ENCODE measurements at regions not wholly inside any gene's neighbourhood (a gene's known extent, or its start where the extent isn't known, plus 50 kb on each side); places are given as distances from the start of the nearest gene placed in this dataset.

GRCh38 chr2:81290846-81291245 is 986.3 kb upstream of the LRRTM1 start:
- no peaks in the 10 kb centered on the region for H3K27me3 Mint-ChIP-seq (ENCODE audit: low read depth in 2 of 2)
- Histone ChIP-seq H3K36me3 (ENCODE audit: control insufficient read depth, insufficient read depth, low read length) (no peaks in the 10 kb centered on the region), H3K27ac (ENCODE audit: low read length) (no peak overlapping the region), H3K27me3 (ENCODE audit: control insufficient read depth, insufficient read depth, low read length) (no peaks in the 10 kb centered on the region), H3K4me1 (ENCODE audit: control insufficient read depth, insufficient read depth, low read length) (no peaks in the 10 kb centered on the region), H3K9me3 (ENCODE audit: control insufficient read depth, insufficient read depth, low read length) (peaks cover 3% of the 10 kb centered on the region), H3K4me3 (ENCODE audit: low read length) (no peak overlapping the region)
- H3K36me3 Mint-ChIP-seq: peaks cover 13% of the 10 kb centered on the region
- 67% methylated on average over 1 of the region's 3 CpGs for WGBS (ENCODE audit: insufficient coverage)
- no peak overlapping the region for H3K27ac Mint-ChIP-seq
- ATAC-seq (no peak), DNase-seq (no peak)
- H3K9me3 Mint-ChIP-seq: peaks cover 20 to 30% of the 10 kb centered on the region in 2 donors
- intact Hi-C loops (cut with micrococcal nuclease): no loop called here
- no peak for TF ChIP-seq CTCF (IDR thresholded peaks at IDR 0.05)
- H3K4me1 Mint-ChIP-seq: no peaks in the 10 kb centered on the region
- no peak overlapping the region for H3K4me3 Mint-ChIP-seq

- Histone ChIP-seq H3K27ac (ENCODE audit: low read length) (no peak overlapping the region), H3K27me3 (ENCODE audit: control insufficient read depth, insufficient read depth, low read length) (no peaks in the 10 kb centered on the region), H3K36me3 (ENCODE audit: control insufficient read depth, insufficient read depth, low read length) (no peaks in the 10 kb centered on the region), H3K4me3 (ENCODE audit: low read length) (no peak overlapping the region), H3K4me1 (ENCODE audit: control insufficient read depth, insufficient read depth, low read length) (no peaks in the 10 kb centered on the region), H3K9me3 (ENCODE audit: control insufficient read depth, insufficient read depth, low read length) (no peaks in the 10 kb centered on the region)
- DNase-seq (no peak), ATAC-seq (no peak)
- WGBS (ENCODE audit: insufficient coverage): 93% methylated on average over 2 of the region's 2 CpGs
- no peak for TF ChIP-seq CTCF (IDR thresholded peaks at IDR 0.05)
- H3K4me1 Mint-ChIP-seq: no peaks in the 10 kb centered on the region
- H3K36me3 Mint-ChIP-seq: no peaks in the 10 kb centered on the region
- peaks cover 7 to 25% of the 10 kb centered on the region in 2 donors for H3K9me3 Mint-ChIP-seq
- H3K4me3 Mint-ChIP-seq: no peak overlapping the region
- H3K27ac Mint-ChIP-seq: no peak overlapping the region
- intact Hi-C loops (cut with micrococcal nuclease): no loop called here
- H3K27me3 Mint-ChIP-seq (ENCODE audit: low read depth in 2 of 2): no peaks in the 10 kb centered on the region
These were observed 978.5 kb upstream of the LRRTM1 start for GRCh38 chr2:81283081-81283480.

GRCh38 chr2:81282151-81282769 is 977.7 kb upstream of the LRRTM1 start:
- Mint-ChIP-seq H3K9me3 (peaks cover 7 to 19% of the 10 kb centered on the region in 2 donors), H3K4me1 (no peaks in the 10 kb centered on the region), H3K27me3 (ENCODE audit: low read depth in 2 of 2) (no peaks in the 10 kb centered on the region), H3K36me3 (no peaks in the 10 kb centered on the region), H3K27ac (no peak overlapping the region), H3K4me3 (no peak overlapping the region)
- H3K4me3 ChIP-seq (ENCODE audit: low read length): no peak overlapping the region
- WGBS (ENCODE audit: insufficient coverage): no CpG with 5 or more reads among the region's 2 CpGs
- no peak for TF ChIP-seq CTCF (IDR thresholded peaks at IDR 0.05)
- no peaks in the 10 kb centered on the region for H3K4me1 ChIP-seq (ENCODE audit: control insufficient read depth, insufficient read depth, low read length)
- no peaks in the 10 kb centered on the region for H3K9me3 ChIP-seq (ENCODE audit: control insufficient read depth, insufficient read depth, low read length)
- intact Hi-C loops (cut with micrococcal nuclease): no loop called here
- H3K27ac ChIP-seq (ENCODE audit: low read length): no peak overlapping the region
- no peaks in the 10 kb centered on the region for H3K36me3 ChIP-seq (ENCODE audit: control insufficient read depth, insufficient read depth, low read length)
- ATAC-seq: no peak
- DNase-seq: no peak
- H3K27me3 ChIP-seq (ENCODE audit: control insufficient read depth, insufficient read depth, low read length): no peaks in the 10 kb centered on the region

DNA sequence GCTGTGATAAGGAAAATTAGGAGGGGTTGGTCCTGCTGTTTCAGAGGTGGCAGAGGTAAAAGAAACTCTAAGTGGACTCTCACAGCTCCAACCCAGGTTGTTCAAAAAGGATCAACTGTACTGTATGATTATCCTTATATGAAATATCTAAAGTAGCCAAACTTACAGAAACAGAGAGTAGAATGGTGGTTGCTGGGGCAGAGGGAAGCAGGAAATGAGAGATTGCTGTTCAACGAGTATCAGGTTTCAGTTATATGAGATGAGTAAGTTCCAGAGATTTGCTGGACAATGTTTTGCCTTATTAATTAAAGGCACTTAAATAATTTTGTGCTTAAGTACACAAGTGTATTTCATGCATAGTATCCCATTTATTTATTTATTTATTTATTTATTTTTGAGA is 972.0 kb upstream of the LRRTM1 start:
- H3K4me1 ChIP-seq (ENCODE audit: control insufficient read depth, insufficient read depth, low read length): no peaks in the 10 kb centered on the region
- DNase-seq (no peak), ATAC-seq (no peak)
- H3K9me3 ChIP-seq (ENCODE audit: control insufficient read depth, insufficient read depth, low read length): no peaks in the 10 kb centered on the region
- 89% methylated on average over 1 of the region's 1 CpG for WGBS (ENCODE audit: insufficient coverage)
- H3K36me3 Mint-ChIP-seq: peaks cover 16% of the 10 kb centered on the region
- no peak overlapping the region for H3K4me3 ChIP-seq (ENCODE audit: low read length)
- intact Hi-C loops (cut with micrococcal nuclease): no loop called here
- H3K4me1 Mint-ChIP-seq: no peaks in the 10 kb centered on the region
- no peak overlapping the region for H3K4me3 Mint-ChIP-seq
- no peak overlapping the region for H3K27ac ChIP-seq (ENCODE audit: low read length)
- no peak overlapping the region for H3K27ac Mint-ChIP-seq
- peaks cover 6 to 36% of the 10 kb centered on the region in 2 donors for H3K9me3 Mint-ChIP-seq
- H3K27me3 ChIP-seq (ENCODE audit: control insufficient read depth, insufficient read depth, low read length): no peaks in the 10 kb centered on the region
- TF ChIP-seq CTCF (IDR thresholded peaks at IDR 0.05): no peak
- H3K36me3 ChIP-seq (ENCODE audit: control insufficient read depth, insufficient read depth, low read length): no peaks in the 10 kb centered on the region
- H3K27me3 Mint-ChIP-seq (ENCODE audit: low read depth in 2 of 2): no peaks in the 10 kb centered on the region

Measured in natural killer cell (primary cell).